Suprapubic skin (tissue), 4 donors: ENCODE measurements at regions not wholly inside any gene's neighbourhood (a gene's known extent, or its start where the extent isn't known, plus 50 kb on each side); places are given as distances from the start of the nearest gene placed in this dataset.

Source experiments
- CTCF ChIP-seq, 2 donors: fragments of 200-600 bp in 1 of 2; fragments of 450-650 bp in 1 of 2; sonication (generic) in 1 of 2; IDR thresholded peaks; one replicate each; pipeline ENCODE4 v1.5.1; 2016 to 2019; ENCODE audit warnings: antibody characterized with exemption in 2 of 2, mild to moderate bottlenecking in 1 of 2, moderate library complexity in 1 of 2
- POLR2A ChIP-seq, 2 donors: fragments of 450-650 bp; IDR thresholded peaks; one replicate each; pipeline ENCODE4 v1.6.1; 2017; ENCODE audit warnings: antibody characterized with exemption in 2 of 2, mild to moderate bottlenecking in 2 of 2, moderate library complexity in 2 of 2
- POLR2AphosphoS5 ChIP-seq, 3 donors: sonication (generic); formaldehyde crosslinking; IDR thresholded peaks; one replicate each; pipeline ENCODE4 v1.6.1; 2017; ENCODE audit warnings: antibody characterized with exemption in 3 of 3

GRCh38 chr5:42881416-42882117 lies 69.9 kb upstream of the SELENOP start:
- no peak for TF ChIP-seq CTCF (IDR thresholded peaks at IDR 0.05)
- TF ChIP-seq POLR2AphosphoS5 (IDR thresholded peaks at IDR 0.05) = no peak
- TF ChIP-seq POLR2A (IDR thresholded peaks at IDR 0.05) = no peak
